ENCODE measurements at regions not wholly inside any gene's neighbourhood (a gene's known extent, or its start where the extent isn't known, plus 50 kb on each side); places are given as distances from the start of the nearest gene placed in this dataset.

DNA sequence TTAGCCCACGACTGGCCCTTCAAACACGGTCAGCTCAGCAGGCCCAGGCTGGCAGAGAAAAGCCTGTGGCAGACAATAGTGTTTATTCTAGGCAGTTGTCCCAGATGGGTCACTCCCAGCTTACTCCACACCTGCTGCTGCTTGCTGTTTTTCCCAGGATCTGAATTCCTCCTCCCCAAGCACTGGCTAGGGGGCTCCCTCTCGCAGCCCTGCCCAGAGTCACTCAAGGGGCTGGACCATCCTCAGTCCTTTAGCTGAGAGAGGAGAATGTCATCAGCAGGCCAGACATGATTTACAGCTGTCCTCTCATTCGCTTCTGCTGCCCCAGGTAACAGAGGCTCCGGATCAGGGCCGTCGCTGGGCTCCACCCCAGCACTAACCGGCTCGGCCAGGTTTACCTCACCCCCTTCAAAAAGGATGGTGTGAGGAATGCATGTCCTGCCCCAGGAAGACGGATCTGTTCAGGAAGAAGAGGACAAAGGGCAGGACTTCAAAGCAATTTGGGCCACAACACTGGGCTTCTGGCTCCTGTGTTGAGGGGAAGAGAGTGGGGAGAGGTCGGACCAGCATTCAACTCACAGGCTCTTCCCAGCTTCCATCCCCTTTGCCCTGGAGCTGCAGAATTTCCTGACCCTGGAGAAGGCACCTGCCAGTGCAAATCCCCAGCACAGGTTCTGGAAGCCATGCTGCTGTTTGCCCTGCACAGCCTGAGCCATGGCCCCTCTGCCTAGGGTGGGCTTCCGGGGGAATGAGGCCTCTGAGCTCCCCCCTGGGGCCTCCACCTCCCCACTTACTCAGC is 59.7 kb upstream of the BARX2 start:
- DNase-seq, result no peak
- Histone ChIP-seq H2BK15ac (ENCODE audit: low read depth, low read length) (no peak overlapping the region), H2BK5ac (ENCODE audit: low read depth, low read length, poor library complexity, severe bottlenecking) (no peak overlapping the region), H4K20me1 (ENCODE audit: insufficient read depth, low read length) (no peaks in the 10 kb centered on the region; the same call in 1 of the 2 replicates), H4K8ac (ENCODE audit: low read depth in 2 of 2, low read length in 2 of 2) (no peak overlapping the region), H3K27me3 (ENCODE audit: control insufficient read depth, insufficient read depth, low read length) (peaks cover 12% of the 10 kb centered on the region), H3K9me3 (ENCODE audit: control insufficient read depth, insufficient read depth, low read length) (no peaks in the 10 kb centered on the region), H2AFZ (replicated peaks; ENCODE audit: low read length, poor library complexity) (no peak overlapping the region), H3K27ac (ENCODE audit: insufficient read depth, low read length) (no peak overlapping the region), H3K4me3 (ENCODE audit: insufficient read depth, low read depth, low read length) (no peak overlapping the region), H3K56ac (ENCODE audit: extremely low read depth, insufficient read depth, low read length) (no peak overlapping the region), H2BK20ac (ENCODE audit: low read depth, low read length) (no peak overlapping the region), H3K4ac (ENCODE audit: low read depth, low read length) (no peak overlapping the region), H2AK5ac (ENCODE audit: low read depth, low read length) (no peak overlapping the region), H4K91ac (ENCODE audit: insufficient read depth, low read depth, low read length) (no peak overlapping the region), H3K18ac (ENCODE audit: low read depth, low read length) (no peak overlapping the region), H3K9ac (ENCODE audit: low read depth, low read length) (no peak overlapping the region), H3K9me1 (ENCODE audit: insufficient read depth, low read length) (no peaks in the 10 kb centered on the region), H3K4me2 (ENCODE audit: low read depth, low read length) (no peak overlapping the region), H3K4me1 (ENCODE audit: control insufficient read depth, insufficient read depth, low read length) (no peaks in the 10 kb centered on the region), H3K14ac (replicated peaks; ENCODE audit: low read depth, low read length) (no peak overlapping the region), H4K5ac (ENCODE audit: low read depth, low read length) (no peak overlapping the region), H2AK9ac (replicated peaks; ENCODE audit: low read depth, low read length, poor library complexity) (no peak overlapping the region), H3K36me3 (ENCODE audit: control insufficient read depth, insufficient read depth, low read length) (no peaks in the 10 kb centered on the region), H3K23ac (ENCODE audit: low read depth, low read length) (no peak overlapping the region), H3K79me1 (ENCODE audit: low read depth in 1 of 2, low read length in 2 of 2) (no peaks in the 10 kb centered on the region), H2BK120ac (ENCODE audit: low read depth, low read length) (no peak overlapping the region)
- TF ChIP-seq, protein P1, sequence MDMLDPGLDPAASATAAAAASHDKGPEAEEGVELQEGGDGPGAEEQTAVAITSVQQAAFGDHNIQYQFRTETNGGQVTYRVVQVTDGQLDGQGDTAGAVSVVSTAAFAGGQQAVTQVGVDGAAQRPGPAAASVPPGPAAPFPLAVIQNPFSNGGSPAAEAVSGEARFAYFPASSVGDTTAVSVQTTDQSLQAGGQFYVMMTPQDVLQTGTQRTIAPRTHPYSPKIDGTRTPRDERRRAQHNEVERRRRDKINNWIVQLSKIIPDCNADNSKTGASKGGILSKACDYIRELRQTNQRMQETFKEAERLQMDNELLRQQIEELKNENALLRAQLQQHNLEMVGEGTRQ (IDR thresholded peaks at IDR 0.05; ENCODE audit: low read depth, low read length), result no peak
- TF ChIP-seq RAD21 (IDR thresholded peaks at IDR 0.05; ENCODE audit: low read length), result no peak
- TF ChIP-seq, protein P2, sequence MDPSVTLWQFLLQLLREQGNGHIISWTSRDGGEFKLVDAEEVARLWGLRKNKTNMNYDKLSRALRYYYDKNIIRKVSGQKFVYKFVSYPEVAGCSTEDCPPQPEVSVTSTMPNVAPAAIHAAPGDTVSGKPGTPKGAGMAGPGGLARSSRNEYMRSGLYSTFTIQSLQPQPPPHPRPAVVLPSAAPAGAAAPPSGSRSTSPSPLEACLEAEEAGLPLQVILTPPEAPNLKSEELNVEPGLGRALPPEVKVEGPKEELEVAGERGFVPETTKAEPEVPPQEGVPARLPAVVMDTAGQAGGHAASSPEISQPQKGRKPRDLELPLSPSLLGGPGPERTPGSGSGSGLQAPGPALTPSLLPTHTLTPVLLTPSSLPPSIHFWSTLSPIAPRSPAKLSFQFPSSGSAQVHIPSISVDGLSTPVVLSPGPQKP (IDR thresholded peaks at IDR 0.05; ENCODE audit: borderline replicate concordance, low read depth, low read length), result no peak
- TF ChIP-seq MAFK (IDR thresholded peaks at IDR 0.05; ENCODE audit: low read depth, low read length), result no peak
- no peak for TF ChIP-seq CHD1 (IDR thresholded peaks at IDR 0.05; ENCODE audit: low read depth, low read length)
- TF ChIP-seq RFX5 (IDR thresholded peaks at IDR 0.05; ENCODE audit: low read depth, low read length), result no peak
- no peak for TF ChIP-seq POLR2A (IDR thresholded peaks at IDR 0.05; ENCODE audit: low read depth, low read length)
- TF ChIP-seq BHLHE40 (IDR thresholded peaks at IDR 0.05; ENCODE audit: low read depth, low read length), result no peak
- no peak for TF ChIP-seq SMC3 (IDR thresholded peaks at IDR 0.05; ENCODE audit: low read depth, low read length)
- no peak for TF ChIP-seq NFE2L2 (IDR thresholded peaks at IDR 0.05; ENCODE audit: low read depth, low read length)
- TF ChIP-seq FOS (IDR thresholded peaks at IDR 0.05; ENCODE audit: low read depth, low read length), result no peak
- TF ChIP-seq RCOR1 (IDR thresholded peaks at IDR 0.05; ENCODE audit: insufficient replicate concordance, low read length), result no peak
- BruUV-seq (replicated peaks), result no TSS peak
- CTCF ChIA-PET, result no interaction called here
- POLR2A ChIA-PET (ENCODE audit: unreplicated experiment), result no interaction called here
- dilution Hi-C loops (cut with HindIII; ENCODE audit: low sequenced_read_pairs, unreplicated experiment) (no loop called here), intact Hi-C loops (cut with micrococcal nuclease) (no loop called here), in situ Hi-C loops (cut with MboI; ENCODE audit: low sequenced_read_pairs) (no loop called here)
- ATAC-seq (ENCODE audit: low read depth), result no peak
- WGBS, 2 experiments (ENCODE audit: extremely low coverage in 2 of 2, insufficient read length in 1 of 2), result 20% methylated on average over 1 of the region's 12 CpGs; no CpG with 5 or more reads in 1 of the 2 experiments
